GM12878 (cell line): ENCODE measurements at regions not wholly inside any gene's neighbourhood (a gene's known extent, or its start where the extent isn't known, plus 50 kb on each side); places are given as distances from the start of the nearest gene placed in this dataset.
"Not testable (repeated sequence)": the region's sequence is repeated elsewhere in the genome, so short reads cannot be mapped to it uniquely, and the experiment has no call there.

Source experiments
- ATAC-seq: fragments of 200-7000 bp; cut with Tn5 transposase; 3 replicates; pipeline ENCODE4 v1.9.1; 2020; ENCODE audit warnings: mild to moderate bottlenecking, moderate library complexity
- BruUV-seq: library from RNA; stranded (reverse); fragments of 400-500 nt; replicated peaks from 2 replicates; lab custom pipeline; 2021; lab: Mats Ljungman, UMichigan
- CTCF ChIA-PET: fragments of 300-600 bp; sonication (Branson Sonifier 250); formaldehyde crosslinking; extraction: SDS; loops from one replicate; lab custom pipeline; 2021; ENCODE audit warnings: inconsistent platforms; lab: Yijun Ruan, JAX
- POLR2A ChIA-PET: fragments of 350-600 bp; formaldehyde crosslinking; extraction: SDS; loops from one replicate; lab custom pipeline; 2021; ENCODE audit warnings: inconsistent platforms; lab: Charles Lee
- RAD21 ChIA-PET: fragments of 300-600 bp; sonication (Branson Sonifier 250); formaldehyde crosslinking; loops from one replicate; lab custom pipeline; 2023; ENCODE audit warnings: antibody characterized with exemption; ENCODE audit not compliant: unreplicated experiment; lab: Charles Lee
- SMC1A ChIA-PET: fragments of 300-600 bp; sonication (Branson Sonifier 250); formaldehyde crosslinking; loops from one replicate; lab custom pipeline; 2023; ENCODE audit not compliant: unreplicated experiment, uncharacterized antibody; lab: Charles Lee
- DNase-seq: peaks from one replicate; pipeline ENCODE4 v3.0.0-alpha.2; 2011; ENCODE audit warnings: low read depth, low spot score
- FAIRE-seq: peaks from 3 replicates; lab custom pipeline; 2011; peaks lifted over from hg19 to GRCh38; lab: Jason Lieb, UNC
- H2AFZ ChIP-seq: 2 replicates; pipeline ENCODE4 v1.6.0; 2011; ENCODE audit warnings: low read depth, low read length, control low read depth; ENCODE audit not compliant: control insufficient read depth
- H3K27ac ChIP-seq: 2 replicates; pipeline ENCODE4 v1.5.1; 2011; ENCODE audit warnings: control low read depth; ENCODE audit not compliant: control insufficient read depth, insufficient read depth
- H3K27me3 ChIP-seq, 2 experiments: replicated peaks in 1 of 2; 2 replicates each; pipeline versions ENCODE4 v1.6.0 to v1.6.1; 2011; ENCODE audit warnings: low read length in 1 of 2; ENCODE audit not compliant: control insufficient read depth in 2 of 2, insufficient read depth in 2 of 2
- H3K36me3 ChIP-seq, 2 experiments: 2 replicates each; pipeline ENCODE4 v1.5.1; 2011; ENCODE audit warnings: low read length in 1 of 2; ENCODE audit not compliant: control insufficient read depth in 2 of 2, insufficient read depth in 2 of 2
- H3K4me1 ChIP-seq: 2 replicates; pipeline ENCODE4 v1.6.1; 2011; ENCODE audit warnings: mild to moderate bottlenecking, low read length, moderate library complexity, mixed read lengths; ENCODE audit not compliant: control insufficient read depth, insufficient read depth
- H3K4me2 ChIP-seq: 2 replicates; pipeline ENCODE4 v1.6.0; 2011; ENCODE audit warnings: control low read depth; ENCODE audit not compliant: control insufficient read depth, insufficient read depth
- H3K4me3 ChIP-seq: fragments of 200-600 bp; sonication (generic); 2 replicates; pipeline ENCODE4 v1.5.1; 2016
- H3K79me2 ChIP-seq: 2 replicates; pipeline ENCODE4 v1.6.0; 2011; ENCODE audit warnings: low read length; ENCODE audit not compliant: control insufficient read depth, insufficient read depth
- H3K9ac ChIP-seq: 2 replicates; pipeline ENCODE4 v1.8.0; 2011; ENCODE audit warnings: low read length, control low read depth, mixed read lengths; ENCODE audit not compliant: control insufficient read depth, insufficient read depth
- H3K9me3 ChIP-seq: replicated peaks from 3 replicates; pipeline ENCODE4 v1.5.1; 2011; ENCODE audit warnings: mild to moderate bottlenecking, low read length; ENCODE audit not compliant: control insufficient read depth, insufficient read depth
- H4K20me1 ChIP-seq: 2 replicates; pipeline ENCODE4 v1.6.0; 2011; ENCODE audit not compliant: control insufficient read depth, insufficient read depth
- CREM ChIP-seq: IDR thresholded peaks from 2 replicates; pipeline ENCODE4 v1.6.1; 2014; ENCODE audit warnings: antibody characterized with exemption, low read depth
- E2F4 ChIP-seq: IDR thresholded peaks from 2 replicates; pipeline ENCODE4 v1.6.1; 2012; ENCODE audit warnings: low read depth, low read length, improper control_type of control experiment
- FOS ChIP-seq: IDR thresholded peaks from 3 replicates; pipeline ENCODE4 v1.6.1; 2011; ENCODE audit warnings: borderline replicate concordance; ENCODE audit not compliant: insufficient read length; ENCODE audit errors: extremely low read depth
- WGBS: methylation state at CpG from one replicate; pipeline ENCODE4 v1.1.6; 2016; ENCODE audit warnings: low lambda C conversion rate; ENCODE audit not compliant: insufficient replicate concordance, insufficient coverage; ENCODE audit errors: missing lambda C conversion rate; 5-methylcytosine and 5-hydroxymethylcytosine counted together
- in situ Hi-C: fragments of 300-500 bp; cut with MboI; formaldehyde crosslinking; loops from 9 replicates; pipeline ENCODE4 v1.14.3; 2018; ENCODE audit warnings: mixed read lengths
- intact Hi-C: fragments of 100-400 bp; cut with micrococcal nuclease; formaldehyde crosslinking; loops from one replicate; pipeline ENCODE4 v1.14.2; 2022; ENCODE audit not compliant: unreplicated experiment

GRCh38 chrX:117835034-117835433 lies 281.6 kb downstream of the KLHL13 start:
- no peak overlapping the region for H3K27ac ChIP-seq
- ChIA-PET CTCF (no interaction called here), POLR2A (interaction anchor here (0.6 kb wide), 1 partner anchor 68 kb away, joined by 3 read pairs; no protein-coding TSS in a partner anchor), RAD21 (no interaction called here), SMC1A (no interaction called here)
- no peak overlapping the region for H3K9ac ChIP-seq
- no peaks in the 10 kb centered on the region for H4K20me1 ChIP-seq
- no peaks in the 10 kb centered on the region for H3K27me3 ChIP-seq
- H3K4me2 ChIP-seq: no peak overlapping the region
- H3K9me3 ChIP-seq: no peaks in the 10 kb centered on the region
- no peak overlapping the region for H2AFZ ChIP-seq
- no TSS peak for BruUV-seq
- DNase-seq (no peak), FAIRE-seq (no peak), ATAC-seq (no peak)
- no peaks in the 10 kb centered on the region for H3K4me1 ChIP-seq
- no peaks in the 10 kb centered on the region for H3K36me3 ChIP-seq
- TF ChIP-seq CREM (no peak), FOS (no peak)
- in situ Hi-C loops (no loop called here), intact Hi-C loops (no loop called here)
- no peak overlapping the region for H3K4me3 ChIP-seq
- WGBS: 24% methylated on average over 3 of the region's 3 CpGs
- no peaks in the 10 kb centered on the region for H3K79me2 ChIP-seq

- H2AFZ ChIP-seq: no peak overlapping the region
- CTCF ChIA-PET: no interaction called here
- DNase-seq (no peak), FAIRE-seq (no peak), ATAC-seq (no peak)
- no peaks in the 10 kb centered on the region for H3K36me3 ChIP-seq
- no peak overlapping the region for H3K4me3 ChIP-seq
- no peak for TF ChIP-seq E2F4
- RAD21 ChIA-PET: no interaction called here
- SMC1A ChIA-PET: no interaction called here
- no peaks in the 10 kb centered on the region for H3K27me3 ChIP-seq
- 44% methylated on average over 1 of the region's 1 CpG for WGBS
- POLR2A ChIA-PET: no interaction called here
- BruUV-seq: no TSS peak
- no peaks in the 10 kb centered on the region for H3K4me1 ChIP-seq
- no peak overlapping the region for H3K4me2 ChIP-seq
- intact Hi-C loops: no loop called here
- no peak overlapping the region for H3K9ac ChIP-seq
- H3K79me2 ChIP-seq: no peaks in the 10 kb centered on the region
- in situ Hi-C loops: no loop called here
- no peak overlapping the region for H3K27ac ChIP-seq
- no peaks in the 10 kb centered on the region for H3K9me3 ChIP-seq
- H4K20me1 ChIP-seq: no peaks in the 10 kb centered on the region
Measured at GRCh38 chrX:117834076-117834475, 282.5 kb downstream of the KLHL13 start.

- H3K4me1 ChIP-seq, POLR2A ChIA-PET, H3K27ac ChIP-seq, H3K9ac ChIP-seq, in situ Hi-C loops, H3K4me3 ChIP-seq, H3K4me2 ChIP-seq, H3K9me3 ChIP-seq, intact Hi-C loops, H3K79me2 ChIP-seq, H3K36me3 ChIP-seq, RAD21 ChIA-PET, ATAC-seq, H3K27me3 ChIP-seq, CTCF ChIA-PET, FAIRE-seq, BruUV-seq, DNase-seq, H2AFZ ChIP-seq, SMC1A ChIA-PET, H4K20me1 ChIP-seq: not testable (repeated sequence)
Measured at GRCh38 chrX:117821472-117821871, 295.1 kb downstream of the KLHL13 start.
